Uterus (tissue), 2 donors: ENCODE measurements at regions not wholly inside any gene's neighbourhood (a gene's known extent, or its start where the extent isn't known, plus 50 kb on each side); places are given as distances from the start of the nearest gene placed in this dataset.

Experiments
- POLR2A ChIP-seq, 2 donors: fragments of 450-650 bp; IDR thresholded peaks; one replicate each; pipeline ENCODE4 v1.6.1; 2016; ENCODE audit warnings: antibody characterized with exemption in 2 of 2, mild to moderate bottlenecking in 1 of 2, moderate library complexity in 1 of 2
- TF ChIP-seq, protein P1 (sequence below), 4 experiments: fragments of 200-600 bp in 2 of 4; fragments of 450-650 bp in 2 of 4; sonication (generic) in 2 of 4; IDR thresholded peaks; one replicate each; pipeline ENCODE4 v1.5.1; 2016 to 2019; ENCODE audit warnings: antibody characterized with exemption in 4 of 4, mild to moderate bottlenecking in 2 of 4, moderate library complexity in 1 of 4

GRCh38 chr1:79847700-79848099 is 841.2 kb upstream of the ADGRL4 start:
- TF ChIP-seq, protein P1, sequence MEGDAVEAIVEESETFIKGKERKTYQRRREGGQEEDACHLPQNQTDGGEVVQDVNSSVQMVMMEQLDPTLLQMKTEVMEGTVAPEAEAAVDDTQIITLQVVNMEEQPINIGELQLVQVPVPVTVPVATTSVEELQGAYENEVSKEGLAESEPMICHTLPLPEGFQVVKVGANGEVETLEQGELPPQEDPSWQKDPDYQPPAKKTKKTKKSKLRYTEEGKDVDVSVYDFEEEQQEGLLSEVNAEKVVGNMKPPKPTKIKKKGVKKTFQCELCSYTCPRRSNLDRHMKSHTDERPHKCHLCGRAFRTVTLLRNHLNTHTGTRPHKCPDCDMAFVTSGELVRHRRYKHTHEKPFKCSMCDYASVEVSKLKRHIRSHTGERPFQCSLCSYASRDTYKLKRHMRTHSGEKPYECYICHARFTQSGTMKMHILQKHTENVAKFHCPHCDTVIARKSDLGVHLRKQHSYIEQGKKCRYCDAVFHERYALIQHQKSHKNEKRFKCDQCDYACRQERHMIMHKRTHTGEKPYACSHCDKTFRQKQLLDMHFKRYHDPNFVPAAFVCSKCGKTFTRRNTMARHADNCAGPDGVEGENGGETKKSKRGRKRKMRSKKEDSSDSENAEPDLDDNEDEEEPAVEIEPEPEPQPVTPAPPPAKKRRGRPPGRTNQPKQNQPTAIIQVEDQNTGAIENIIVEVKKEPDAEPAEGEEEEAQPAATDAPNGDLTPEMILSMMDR (IDR thresholded peaks at IDR 0.05), result no peak
- no peak for TF ChIP-seq POLR2A (IDR thresholded peaks at IDR 0.05)
